Gastrocnemius medialis (tissue), 4 donors: ENCODE measurements at regions not wholly inside any gene's neighbourhood (a gene's known extent, or its start where the extent isn't known, plus 50 kb on each side); places are given as distances from the start of the nearest gene placed in this dataset.

ENCODE experiments used
- POLR2A ChIP-seq, 2 donors: fragments of 450-650 bp; IDR thresholded peaks; one replicate each; pipeline ENCODE4 v1.6.1; 2017; ENCODE audit warnings: antibody characterized with exemption in 2 of 2, mild to moderate bottlenecking in 2 of 2, moderate library complexity in 2 of 2
- TF ChIP-seq, protein P1 (sequence below), 5 experiments: fragments of 450-650 bp in 3 of 5; fragments of 200-600 bp in 2 of 5; sonication (generic) in 2 of 5; IDR thresholded peaks in 4 of 5; conservative IDR thresholded peaks in 1 of 5; 1 replicate in 4 of 5; 2 replicates in 1 of 5; pipeline ENCODE4 v1.5.1; 2016 to 2019; ENCODE audit warnings: antibody characterized with exemption in 5 of 5, mild to moderate bottlenecking in 3 of 5, moderate library complexity in 3 of 5

DNA sequence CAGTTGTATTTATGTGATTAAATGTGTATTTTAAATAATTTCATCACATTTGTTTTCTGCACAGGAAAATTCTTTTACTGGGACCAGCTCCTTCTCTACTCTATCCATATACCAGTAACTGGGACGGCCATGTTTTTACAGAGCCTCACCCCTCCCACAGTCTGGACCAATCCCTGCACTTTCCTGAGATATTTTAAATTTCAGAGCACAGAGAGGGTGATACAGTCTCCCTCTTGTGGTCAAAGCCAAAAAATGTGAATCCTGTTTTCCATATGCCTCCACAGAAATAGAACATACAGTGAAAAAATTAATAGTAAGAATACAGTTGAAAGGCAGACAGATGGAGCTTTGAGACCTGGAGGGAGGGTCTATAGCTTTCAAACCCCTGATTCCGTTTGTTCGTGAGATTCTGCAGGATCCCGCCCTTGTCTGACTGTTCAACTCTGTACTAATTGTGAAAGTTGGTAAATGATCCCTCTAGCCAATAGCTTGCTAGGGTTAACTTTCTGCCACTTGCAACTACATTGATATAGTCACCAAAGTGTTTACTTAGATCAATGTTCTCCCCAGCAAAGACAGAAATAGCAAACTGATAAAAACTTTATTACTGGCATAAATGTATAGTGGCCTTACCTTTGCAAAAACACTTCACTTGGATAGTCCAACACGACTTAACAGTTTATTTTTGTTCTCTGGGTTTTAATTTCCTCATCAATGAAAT is 172.2 kb downstream of the PPARGC1A start:
- TF ChIP-seq, protein P1, sequence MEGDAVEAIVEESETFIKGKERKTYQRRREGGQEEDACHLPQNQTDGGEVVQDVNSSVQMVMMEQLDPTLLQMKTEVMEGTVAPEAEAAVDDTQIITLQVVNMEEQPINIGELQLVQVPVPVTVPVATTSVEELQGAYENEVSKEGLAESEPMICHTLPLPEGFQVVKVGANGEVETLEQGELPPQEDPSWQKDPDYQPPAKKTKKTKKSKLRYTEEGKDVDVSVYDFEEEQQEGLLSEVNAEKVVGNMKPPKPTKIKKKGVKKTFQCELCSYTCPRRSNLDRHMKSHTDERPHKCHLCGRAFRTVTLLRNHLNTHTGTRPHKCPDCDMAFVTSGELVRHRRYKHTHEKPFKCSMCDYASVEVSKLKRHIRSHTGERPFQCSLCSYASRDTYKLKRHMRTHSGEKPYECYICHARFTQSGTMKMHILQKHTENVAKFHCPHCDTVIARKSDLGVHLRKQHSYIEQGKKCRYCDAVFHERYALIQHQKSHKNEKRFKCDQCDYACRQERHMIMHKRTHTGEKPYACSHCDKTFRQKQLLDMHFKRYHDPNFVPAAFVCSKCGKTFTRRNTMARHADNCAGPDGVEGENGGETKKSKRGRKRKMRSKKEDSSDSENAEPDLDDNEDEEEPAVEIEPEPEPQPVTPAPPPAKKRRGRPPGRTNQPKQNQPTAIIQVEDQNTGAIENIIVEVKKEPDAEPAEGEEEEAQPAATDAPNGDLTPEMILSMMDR (IDR thresholded peaks at IDR 0.05 in 4 of 5, conservative IDR thresholded peaks at IDR 0.05 in 1 of 5): peak in 3 of 5 experiments; percentile 11 to 36 (median 26)
- no peak for TF ChIP-seq POLR2A (IDR thresholded peaks at IDR 0.05)
